DND-41 (cell line): ENCODE measurements at regions not wholly inside any gene's neighbourhood (a gene's known extent, or its start where the extent isn't known, plus 50 kb on each side); places are given as distances from the start of the nearest gene placed in this dataset.

Experiments
- EZH2 ChIP-seq: IDR thresholded peaks from 3 replicates; pipeline ENCODE4 v1.6.1; 2012; ENCODE audit warnings: borderline replicate concordance, low read depth, mild to moderate bottlenecking, moderate library complexity, low read length, inconsistent platforms; ENCODE audit not compliant: severe bottlenecking
- TF ChIP-seq, protein P1 (sequence below): IDR thresholded peaks from 2 replicates; pipeline ENCODE4 v1.5.1; 2012; ENCODE audit warnings: borderline replicate concordance, low read length, moderate library complexity, mild to moderate bottlenecking; ENCODE audit not compliant: poor library complexity, severe bottlenecking; ENCODE audit errors: extremely low read depth

DNA sequence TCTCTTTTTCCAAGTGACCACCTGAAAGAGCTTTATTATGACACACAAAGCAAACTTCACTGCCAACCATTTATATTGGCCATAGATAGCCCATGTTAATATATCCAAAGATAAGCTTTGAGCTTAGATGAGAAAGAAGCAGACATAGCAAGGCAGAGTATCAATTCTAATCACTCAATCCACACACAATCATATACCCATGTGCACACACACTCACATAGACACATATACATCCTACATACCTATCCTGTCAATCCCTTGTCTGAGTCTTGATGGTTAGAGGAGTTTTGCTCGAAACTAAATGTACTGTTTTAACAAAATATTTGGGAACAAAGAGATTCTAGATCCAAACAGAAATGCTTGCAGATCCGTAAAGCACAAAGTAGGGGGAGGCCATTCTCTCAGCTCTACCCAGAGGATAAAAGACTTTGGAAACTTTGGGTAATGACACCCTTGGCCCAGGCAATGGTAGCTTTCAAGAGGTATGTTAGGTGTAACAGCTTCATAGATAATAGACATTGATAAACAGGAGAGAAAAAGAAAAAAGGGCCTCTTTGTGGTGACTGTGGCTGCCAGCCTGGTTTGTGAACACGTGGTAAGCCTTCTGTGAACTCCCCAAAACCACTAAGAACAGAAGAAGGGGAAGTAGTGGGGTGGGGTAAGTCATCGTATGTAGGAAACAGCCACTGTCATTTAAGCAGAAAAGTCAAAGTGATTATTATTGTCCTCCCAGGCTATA is 121.6 kb downstream of the TLR4 start:
- TF ChIP-seq, protein P1, sequence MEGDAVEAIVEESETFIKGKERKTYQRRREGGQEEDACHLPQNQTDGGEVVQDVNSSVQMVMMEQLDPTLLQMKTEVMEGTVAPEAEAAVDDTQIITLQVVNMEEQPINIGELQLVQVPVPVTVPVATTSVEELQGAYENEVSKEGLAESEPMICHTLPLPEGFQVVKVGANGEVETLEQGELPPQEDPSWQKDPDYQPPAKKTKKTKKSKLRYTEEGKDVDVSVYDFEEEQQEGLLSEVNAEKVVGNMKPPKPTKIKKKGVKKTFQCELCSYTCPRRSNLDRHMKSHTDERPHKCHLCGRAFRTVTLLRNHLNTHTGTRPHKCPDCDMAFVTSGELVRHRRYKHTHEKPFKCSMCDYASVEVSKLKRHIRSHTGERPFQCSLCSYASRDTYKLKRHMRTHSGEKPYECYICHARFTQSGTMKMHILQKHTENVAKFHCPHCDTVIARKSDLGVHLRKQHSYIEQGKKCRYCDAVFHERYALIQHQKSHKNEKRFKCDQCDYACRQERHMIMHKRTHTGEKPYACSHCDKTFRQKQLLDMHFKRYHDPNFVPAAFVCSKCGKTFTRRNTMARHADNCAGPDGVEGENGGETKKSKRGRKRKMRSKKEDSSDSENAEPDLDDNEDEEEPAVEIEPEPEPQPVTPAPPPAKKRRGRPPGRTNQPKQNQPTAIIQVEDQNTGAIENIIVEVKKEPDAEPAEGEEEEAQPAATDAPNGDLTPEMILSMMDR, result no peak
- no peak for TF ChIP-seq EZH2
